ENCODE measurements at regions not wholly inside any gene's neighbourhood (a gene's known extent, or its start where the extent isn't known, plus 50 kb on each side); places are given as distances from the start of the nearest gene placed in this dataset.

- ATAC-seq (no peak), DNase-seq (no peak)
- no peak for TF ChIP-seq POLR2A (IDR thresholded peaks at IDR 0.05)
- no peak for TF ChIP-seq CTCF (IDR thresholded peaks at IDR 0.05)
- Histone ChIP-seq H3K4me1 (no peaks in the 10 kb centered on the region), H3K27me3 (no peaks in the 10 kb centered on the region), H3K27ac (no peak overlapping the region), H3K4me3 (no peak overlapping the region), H3K9me3 (no peaks in the 10 kb centered on the region), H3K36me3 (no peaks in the 10 kb centered on the region)
- intact Hi-C loops (cut with DNase I): no loop called here
- 33% methylated on average over 6 of the region's 8 CpGs for WGBS (ENCODE audit: insufficient coverage, low coverage, low lambda C conversion rate, missing lambda C conversion rate)
These were observed 225.5 kb downstream of the BMP7 start for GRCh38 chr20:57040924-57041323.

GRCh38 chr20:57043091-57043490, 223.3 kb downstream of the BMP7 start:
- Histone ChIP-seq H3K9me3 (no peaks in the 10 kb centered on the region), H3K36me3 (no peaks in the 10 kb centered on the region), H3K4me1 (no peaks in the 10 kb centered on the region), H3K27ac (no peak overlapping the region), H3K27me3 (no peaks in the 10 kb centered on the region), H3K4me3 (no peak overlapping the region)
- no peak for DNase-seq
- intact Hi-C loops (cut with DNase I): no loop called here
- TF ChIP-seq CTCF (IDR thresholded peaks at IDR 0.05) (no peak), POLR2A (IDR thresholded peaks at IDR 0.05) (no peak)
- WGBS (ENCODE audit: insufficient coverage, low coverage, low lambda C conversion rate, missing lambda C conversion rate): no CpG with 5 or more reads among the region's 5 CpGs
- peak in 1 of 4 donors; percentile 18 for ATAC-seq

- DNase-seq (no peak), ATAC-seq (no peak)
- H3K27ac ChIP-seq: no peak overlapping the region
- 26% methylated on average over 11 of the region's 16 CpGs for WGBS (ENCODE audit: insufficient coverage, low coverage, low lambda C conversion rate, missing lambda C conversion rate)
- H3K36me3 ChIP-seq: no peaks in the 10 kb centered on the region
- H3K27me3 ChIP-seq: no peaks in the 10 kb centered on the region
- TF ChIP-seq CTCF (IDR thresholded peaks at IDR 0.05) (no peak), POLR2A (IDR thresholded peaks at IDR 0.05) (no peak)
- no peaks in the 10 kb centered on the region for H3K9me3 ChIP-seq
- intact Hi-C loops (cut with DNase I): no loop called here
- no peak overlapping the region for H3K4me3 ChIP-seq
- H3K4me1 ChIP-seq: no peaks in the 10 kb centered on the region
These were observed 222.7 kb downstream of the BMP7 start for GRCh38 chr20:57043669-57044268.

GRCh38 chr20:57047281-57048026, 219.0 kb downstream of the BMP7 start:
- WGBS (ENCODE audit: insufficient coverage, low coverage, low lambda C conversion rate, missing lambda C conversion rate): 33% methylated on average over 16 of the region's 20 CpGs
- DNase-seq (no peak), ATAC-seq (peak in 1 of 4 donors; percentile 27)

More at GRCh38 chr20:57047281-57048026, 219.0 kb downstream of the BMP7 start:
- no peaks in the 10 kb centered on the region for H3K27me3 ChIP-seq
- no peaks in the 10 kb centered on the region for H3K36me3 ChIP-seq
- H3K27ac ChIP-seq: no peak overlapping the region
- no peak overlapping the region for H3K4me3 ChIP-seq
- no peaks in the 10 kb centered on the region for H3K4me1 ChIP-seq
- H3K9me3 ChIP-seq: no peaks in the 10 kb centered on the region
- TF ChIP-seq POLR2A (IDR thresholded peaks at IDR 0.05) (no peak), CTCF (IDR thresholded peaks at IDR 0.05) (no peak)
- intact Hi-C loops (cut with DNase I): no loop called here

Data from right lobe of liver (tissue), 6 donors.